Neural crest cell (in vitro differentiated cells): ENCODE measurements at regions not wholly inside any gene's neighbourhood (a gene's known extent, or its start where the extent isn't known, plus 50 kb on each side); places are given as distances from the start of the nearest gene placed in this dataset.

Source experiments
- DNase-seq: peaks from one replicate; pipeline ENCODE4 v3.0.0; 2021; ENCODE audit warnings: low read depth, mixed read lengths, low spot score
- H3K27ac Mint-ChIP-seq: one replicate; pipeline ENCODE4 v1.8.0; 2021; ENCODE audit warnings: mild to moderate bottlenecking, mixed read lengths; ENCODE audit not compliant: unreplicated experiment
- H3K27me3 Mint-ChIP-seq: 2 replicates; pipeline ENCODE4 v1.8.0; 2021; ENCODE audit warnings: low read depth, mild to moderate bottlenecking, mixed read lengths
- H3K36me3 Mint-ChIP-seq: 2 replicates; pipeline ENCODE4 v1.8.0; 2021; ENCODE audit warnings: low read depth, mild to moderate bottlenecking, mixed read lengths
- H3K4me1 Mint-ChIP-seq: 2 replicates; pipeline ENCODE4 v1.8.0; 2021; ENCODE audit warnings: mixed read lengths
- H3K4me3 Mint-ChIP-seq: one replicate; pipeline ENCODE4 v1.8.0; 2021; ENCODE audit warnings: mild to moderate bottlenecking, mixed read lengths
- H3K9me3 Mint-ChIP-seq: 2 replicates; pipeline ENCODE4 v1.8.0; 2021; ENCODE audit warnings: mixed read lengths
- TF ChIP-seq, protein P1 (sequence below): fragments of 200-600 bp; sonication (generic); conservative IDR thresholded peaks from 2 replicates; pipeline ENCODE4 v1.5.0; 2021; ENCODE audit warnings: antibody characterized with exemption, mild to moderate bottlenecking

DNA sequence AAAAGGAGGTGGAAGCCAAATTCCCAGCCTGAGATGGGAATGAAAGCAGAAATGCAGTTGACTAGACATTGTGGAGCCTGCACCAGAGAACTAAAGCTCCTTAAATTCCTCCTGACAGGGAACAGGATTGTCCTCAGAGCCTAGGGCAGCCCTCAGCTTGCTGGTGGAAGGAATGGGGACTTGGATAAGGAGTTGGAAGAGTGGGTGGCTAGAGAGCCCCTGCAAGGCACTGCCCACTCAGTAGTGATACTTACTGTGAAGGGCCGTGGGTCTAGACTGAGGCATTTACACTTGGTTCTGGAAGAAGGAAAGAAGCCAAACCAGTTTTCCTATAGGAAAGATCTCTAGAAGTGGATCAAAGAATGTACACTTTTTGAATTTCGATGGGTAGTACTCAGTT, 117.6 kb downstream of the PLCE1 start:
- Mint-ChIP-seq H3K4me3 (no peak overlapping the region), H3K27me3 (no peaks in the 10 kb centered on the region), H3K9me3 (peaks cover 5% of the 10 kb centered on the region), H3K4me1 (no peaks in the 10 kb centered on the region), H3K27ac (no peak overlapping the region), H3K36me3 (no peaks in the 10 kb centered on the region)
- DNase-seq: no peak
- TF ChIP-seq, protein P1, sequence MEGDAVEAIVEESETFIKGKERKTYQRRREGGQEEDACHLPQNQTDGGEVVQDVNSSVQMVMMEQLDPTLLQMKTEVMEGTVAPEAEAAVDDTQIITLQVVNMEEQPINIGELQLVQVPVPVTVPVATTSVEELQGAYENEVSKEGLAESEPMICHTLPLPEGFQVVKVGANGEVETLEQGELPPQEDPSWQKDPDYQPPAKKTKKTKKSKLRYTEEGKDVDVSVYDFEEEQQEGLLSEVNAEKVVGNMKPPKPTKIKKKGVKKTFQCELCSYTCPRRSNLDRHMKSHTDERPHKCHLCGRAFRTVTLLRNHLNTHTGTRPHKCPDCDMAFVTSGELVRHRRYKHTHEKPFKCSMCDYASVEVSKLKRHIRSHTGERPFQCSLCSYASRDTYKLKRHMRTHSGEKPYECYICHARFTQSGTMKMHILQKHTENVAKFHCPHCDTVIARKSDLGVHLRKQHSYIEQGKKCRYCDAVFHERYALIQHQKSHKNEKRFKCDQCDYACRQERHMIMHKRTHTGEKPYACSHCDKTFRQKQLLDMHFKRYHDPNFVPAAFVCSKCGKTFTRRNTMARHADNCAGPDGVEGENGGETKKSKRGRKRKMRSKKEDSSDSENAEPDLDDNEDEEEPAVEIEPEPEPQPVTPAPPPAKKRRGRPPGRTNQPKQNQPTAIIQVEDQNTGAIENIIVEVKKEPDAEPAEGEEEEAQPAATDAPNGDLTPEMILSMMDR: no peak

DNA sequence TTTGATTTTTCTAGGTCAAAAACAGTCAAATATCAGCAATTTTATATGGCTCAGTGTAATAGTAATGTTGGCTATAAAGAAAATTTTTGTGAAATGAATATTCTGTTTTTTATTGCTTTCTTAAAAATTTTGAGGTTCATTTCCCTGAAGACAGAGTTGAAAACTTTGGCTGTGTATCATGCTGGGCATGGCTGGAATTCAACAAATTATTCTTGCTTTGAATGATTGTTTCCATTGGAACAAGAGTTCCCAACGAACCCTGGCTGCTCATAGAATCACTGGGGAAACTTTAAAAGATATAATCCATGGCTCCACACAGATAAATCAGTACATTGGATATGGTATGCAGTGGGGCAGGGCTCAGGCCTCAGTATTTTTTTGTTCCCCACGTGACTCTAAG, 118.6 kb downstream of the PLCE1 start:
- no peak for DNase-seq
- peaks cover 5% of the 10 kb centered on the region for H3K9me3 Mint-ChIP-seq
- no peaks in the 10 kb centered on the region for H3K36me3 Mint-ChIP-seq
- H3K4me3 Mint-ChIP-seq: no peak overlapping the region
- TF ChIP-seq, protein P1: no peak
- no peaks in the 10 kb centered on the region for H3K27me3 Mint-ChIP-seq
- H3K27ac Mint-ChIP-seq: no peak overlapping the region
- H3K4me1 Mint-ChIP-seq: no peaks in the 10 kb centered on the region

DNA sequence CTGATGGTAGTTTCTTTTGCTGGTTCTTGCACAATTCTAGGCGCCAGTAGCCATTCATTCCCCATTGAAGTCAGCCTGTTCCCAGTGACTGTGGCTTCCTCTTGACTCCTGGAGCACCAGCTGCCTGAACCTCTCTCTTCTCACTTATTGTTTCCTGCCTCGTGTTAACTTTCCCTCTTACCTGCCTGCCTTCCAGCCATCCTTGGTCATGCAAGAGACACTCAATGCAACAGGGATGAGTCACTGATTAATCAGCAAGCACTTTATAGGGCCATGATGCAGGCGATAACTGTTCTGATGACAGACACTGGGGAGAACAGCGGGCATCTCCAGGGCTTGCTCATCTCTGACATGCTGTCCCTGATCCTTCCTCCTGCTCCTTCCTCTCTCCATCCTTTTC, 122.0 kb downstream of the PLCE1 start:
- no peaks in the 10 kb centered on the region for H3K4me1 Mint-ChIP-seq
- H3K36me3 Mint-ChIP-seq: no peaks in the 10 kb centered on the region
- DNase-seq: no peak
- TF ChIP-seq, protein P1: no peak
- H3K9me3 Mint-ChIP-seq: peaks cover 8% of the 10 kb centered on the region
- no peak overlapping the region for H3K27ac Mint-ChIP-seq
- no peak overlapping the region for H3K4me3 Mint-ChIP-seq
- H3K27me3 Mint-ChIP-seq: no peaks in the 10 kb centered on the region

DNA sequence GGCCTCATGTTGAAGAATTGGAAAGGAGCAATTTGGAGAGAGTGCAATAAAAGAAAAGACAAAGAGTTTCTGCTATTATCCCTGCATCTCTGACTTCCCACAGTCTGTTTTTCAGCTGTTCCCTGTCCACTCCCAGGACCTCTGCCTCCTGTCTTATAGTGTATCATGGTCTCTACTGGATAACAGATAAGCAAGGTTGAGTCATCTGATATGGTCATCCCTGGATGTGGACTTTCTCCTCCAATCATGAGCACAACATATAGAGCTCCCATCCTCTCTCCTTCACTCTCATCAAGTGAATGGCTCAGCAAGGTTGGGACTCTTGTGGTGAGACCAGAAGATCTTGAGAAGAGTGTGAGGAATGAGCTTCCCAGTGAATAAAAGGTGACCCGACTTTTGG, 123.1 kb downstream of the PLCE1 start:
- H3K27me3 Mint-ChIP-seq: no peaks in the 10 kb centered on the region
- H3K9me3 Mint-ChIP-seq: peaks cover 8% of the 10 kb centered on the region
- H3K4me3 Mint-ChIP-seq: no peak overlapping the region
- no peaks in the 10 kb centered on the region for H3K36me3 Mint-ChIP-seq
- no peak for DNase-seq
- H3K27ac Mint-ChIP-seq: no peak overlapping the region
- TF ChIP-seq, protein P1: no peak
- H3K4me1 Mint-ChIP-seq: no peaks in the 10 kb centered on the region

DNA sequence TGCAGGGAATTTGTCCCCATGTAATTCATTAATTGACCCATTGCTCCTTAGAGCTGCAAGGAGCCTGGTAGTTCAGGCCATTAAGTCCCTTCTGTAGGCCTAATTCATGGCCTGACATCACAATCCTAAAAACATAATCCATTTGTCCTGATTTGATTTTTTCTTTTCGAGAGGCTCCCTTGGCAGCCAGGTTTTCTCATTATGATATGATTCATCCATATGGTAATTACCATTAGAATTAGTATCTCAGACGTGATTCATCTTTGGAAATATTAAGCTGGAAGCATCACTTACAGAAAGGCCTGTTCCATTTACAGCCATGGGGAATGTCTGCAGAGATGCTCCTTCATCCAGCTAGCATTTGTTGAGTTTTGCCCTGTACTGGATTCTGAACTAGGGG, 128.5 kb downstream of the PLCE1 start:
- no peaks in the 10 kb centered on the region for H3K27me3 Mint-ChIP-seq
- peaks cover 2% of the 10 kb centered on the region for H3K9me3 Mint-ChIP-seq
- DNase-seq: no peak
- H3K36me3 Mint-ChIP-seq: no peaks in the 10 kb centered on the region
- TF ChIP-seq, protein P1: no peak
- H3K27ac Mint-ChIP-seq: no peak overlapping the region
- H3K4me3 Mint-ChIP-seq: no peak overlapping the region
- H3K4me1 Mint-ChIP-seq: peaks cover 24% of the 10 kb centered on the region
